Glutamatergic neuron (in vitro differentiated cells): ENCODE measurements at regions not wholly inside any gene's neighbourhood (a gene's known extent, or its start where the extent isn't known, plus 50 kb on each side); places are given as distances from the start of the nearest gene placed in this dataset.

ENCODE experiments used
- DNase-seq: peaks from one replicate; pipeline ENCODE4 v3.0.0; 2022
- H3K27ac Mint-ChIP-seq: one replicate; pipeline ENCODE4 v1.8.0; 2020; ENCODE audit warnings: mild to moderate bottlenecking, mixed read lengths, inconsistent platforms; ENCODE audit not compliant: unreplicated experiment
- H3K27me3 Mint-ChIP-seq: one replicate; pipeline ENCODE4 v1.8.0; 2020; ENCODE audit warnings: mild to moderate bottlenecking, moderate library complexity, mixed read lengths, inconsistent platforms; ENCODE audit not compliant: unreplicated experiment
- H3K36me3 Mint-ChIP-seq: one replicate; pipeline ENCODE4 v1.8.0; 2020; ENCODE audit warnings: mild to moderate bottlenecking, mixed read lengths, inconsistent platforms; ENCODE audit not compliant: unreplicated experiment
- H3K4me1 Mint-ChIP-seq: one replicate; pipeline ENCODE4 v1.8.0; 2020; ENCODE audit warnings: mild to moderate bottlenecking, low read depth, mixed read lengths, inconsistent platforms; ENCODE audit not compliant: unreplicated experiment
- H3K4me3 Mint-ChIP-seq: one replicate; pipeline ENCODE4 v1.8.0; 2020; ENCODE audit warnings: mild to moderate bottlenecking, mixed read lengths, inconsistent platforms; ENCODE audit not compliant: unreplicated experiment
- H3K9me3 Mint-ChIP-seq: one replicate; pipeline ENCODE4 v1.8.0; 2020; ENCODE audit warnings: mild to moderate bottlenecking, moderate library complexity, mixed read lengths, inconsistent platforms; ENCODE audit not compliant: unreplicated experiment
- CTCF ChIP-seq: fragments of 200-600 bp; sonication (generic); IDR thresholded peaks from one replicate; pipeline ENCODE4 v1.5.0; 2021; ENCODE audit not compliant: partially characterized antibody, unreplicated experiment

GRCh38 chr2:21607572-21607971 is 483.8 kb downstream of the TDRD15 start:
- TF ChIP-seq CTCF: no peak
- H3K4me3 Mint-ChIP-seq: no peak overlapping the region
- no peaks in the 10 kb centered on the region for H3K4me1 Mint-ChIP-seq
- H3K9me3 Mint-ChIP-seq: peaks cover 3% of the 10 kb centered on the region
- no peaks in the 10 kb centered on the region for H3K27me3 Mint-ChIP-seq
- no peak for DNase-seq
- no peaks in the 10 kb centered on the region for H3K36me3 Mint-ChIP-seq
- no peak overlapping the region for H3K27ac Mint-ChIP-seq

GRCh38 chr2:21610304-21610703 is 486.5 kb downstream of the TDRD15 start:
- Mint-ChIP-seq H3K4me1 (no peaks in the 10 kb centered on the region), H3K36me3 (no peaks in the 10 kb centered on the region), H3K9me3 (peaks cover 5% of the 10 kb centered on the region), H3K4me3 (no peak overlapping the region), H3K27ac (no peak overlapping the region), H3K27me3 (no peaks in the 10 kb centered on the region)
- DNase-seq: no peak
- no peak for TF ChIP-seq CTCF

- TF ChIP-seq CTCF: no peak
- no peaks in the 10 kb centered on the region for H3K27me3 Mint-ChIP-seq
- no peak for DNase-seq
- H3K4me3 Mint-ChIP-seq: no peak overlapping the region
- H3K4me1 Mint-ChIP-seq: no peaks in the 10 kb centered on the region
- H3K27ac Mint-ChIP-seq: no peak overlapping the region
- H3K36me3 Mint-ChIP-seq: no peaks in the 10 kb centered on the region
- H3K9me3 Mint-ChIP-seq: peaks cover 2% of the 10 kb centered on the region
Observed at GRCh38 chr2:21617885-21618434, 494.2 kb downstream of the TDRD15 start.

GRCh38 chr2:21620771-21621170 is 497.0 kb downstream of the TDRD15 start:
- no peak overlapping the region for H3K27ac Mint-ChIP-seq

GRCh38 chr2:21627938-21628337 is 504.2 kb downstream of the TDRD15 start:
- H3K36me3 Mint-ChIP-seq: no peaks in the 10 kb centered on the region
- no peaks in the 10 kb centered on the region for H3K4me1 Mint-ChIP-seq

More at GRCh38 chr2:21620771-21621170, 497.0 kb downstream of the TDRD15 start:
- Mint-ChIP-seq H3K9me3 (no peaks in the 10 kb centered on the region), H3K4me3 (no peak overlapping the region), H3K36me3 (no peaks in the 10 kb centered on the region), H3K4me1 (no peaks in the 10 kb centered on the region), H3K27me3 (no peaks in the 10 kb centered on the region)
- no peak for DNase-seq
- no peak for TF ChIP-seq CTCF

More at GRCh38 chr2:21627938-21628337, 504.2 kb downstream of the TDRD15 start:
- Mint-ChIP-seq H3K4me3 (no peak overlapping the region), H3K27ac (no peak overlapping the region), H3K27me3 (no peaks in the 10 kb centered on the region), H3K9me3 (no peaks in the 10 kb centered on the region)
- no peak for DNase-seq
- no peak for TF ChIP-seq CTCF
